IMR-90 (cell line): ENCODE measurements at regions not wholly inside any gene's neighbourhood (a gene's known extent, or its start where the extent isn't known, plus 50 kb on each side); places are given as distances from the start of the nearest gene placed in this dataset.

Experiments used
- CEBPB ChIP-seq: IDR thresholded peaks from 2 replicates; pipeline ENCODE4 v1.6.1; 2012; ENCODE audit warnings: low read depth, low read length, improper control_type of control experiment
- CHD1 ChIP-seq: IDR thresholded peaks from 2 replicates; pipeline ENCODE4 v1.6.1; 2012; ENCODE audit warnings: low read depth, low read length, improper control_type of control experiment
- MAZ ChIP-seq: IDR thresholded peaks from 2 replicates; pipeline ENCODE4 v1.6.1; 2012; ENCODE audit warnings: low read depth, mild to moderate bottlenecking, low read length, improper control_type of control experiment, moderate library complexity, borderline replicate concordance
- NFE2L2 ChIP-seq: fragments of 150-350 bp; IDR thresholded peaks from 2 replicates; pipeline ENCODE4 v1.6.1; 2016; ENCODE audit warnings: low read depth, mild to moderate bottlenecking, low read length
- POLR2A ChIP-seq: IDR thresholded peaks from 2 replicates; pipeline ENCODE4 v1.6.1; 2012; ENCODE audit warnings: mild to moderate bottlenecking, low read depth, low read length
- RCOR1 ChIP-seq: IDR thresholded peaks from 2 replicates; pipeline ENCODE4 v1.6.1; 2012; ENCODE audit warnings: mild to moderate bottlenecking, low read length, improper control_type of control experiment; ENCODE audit not compliant: insufficient replicate concordance
- RFX5 ChIP-seq: IDR thresholded peaks from 2 replicates; pipeline ENCODE4 v1.8.0; 2012; ENCODE audit warnings: low read depth, mild to moderate bottlenecking, low read length, moderate library complexity
- TF ChIP-seq, protein P1 (sequence below): conservative IDR thresholded peaks from 2 replicates; pipeline ENCODE4 v1.5.1; 2012; ENCODE audit warnings: mild to moderate bottlenecking, low read depth, low read length, improper control_type of control experiment
- TF ChIP-seq, protein P2 (sequence below): fragments of 150-350 bp; IDR thresholded peaks from 2 replicates; pipeline ENCODE4 v1.6.1; 2017; ENCODE audit warnings: mild to moderate bottlenecking, antibody characterized with exemption, low read length, low read depth

DNA sequence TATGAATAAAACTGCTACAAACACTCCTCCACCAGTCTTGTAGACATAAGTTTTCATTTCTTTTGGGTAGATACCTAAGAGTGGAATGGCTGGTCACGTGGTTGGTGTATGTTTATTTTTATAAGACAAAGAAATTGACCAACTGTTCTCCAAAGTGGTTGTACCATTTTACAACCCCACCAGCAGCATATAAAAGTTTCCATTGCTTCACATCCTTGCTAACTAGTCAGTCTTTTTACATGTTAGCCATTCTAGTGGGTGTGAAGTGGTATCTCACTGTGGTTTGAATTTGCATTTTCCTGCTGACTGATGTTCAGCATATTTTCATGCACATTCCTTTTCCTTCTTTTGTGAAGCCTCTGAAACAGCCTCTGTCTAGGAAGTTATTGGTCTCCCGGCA lies 76.2 kb upstream of the ADGRG2 start:
- TF ChIP-seq, protein P1, sequence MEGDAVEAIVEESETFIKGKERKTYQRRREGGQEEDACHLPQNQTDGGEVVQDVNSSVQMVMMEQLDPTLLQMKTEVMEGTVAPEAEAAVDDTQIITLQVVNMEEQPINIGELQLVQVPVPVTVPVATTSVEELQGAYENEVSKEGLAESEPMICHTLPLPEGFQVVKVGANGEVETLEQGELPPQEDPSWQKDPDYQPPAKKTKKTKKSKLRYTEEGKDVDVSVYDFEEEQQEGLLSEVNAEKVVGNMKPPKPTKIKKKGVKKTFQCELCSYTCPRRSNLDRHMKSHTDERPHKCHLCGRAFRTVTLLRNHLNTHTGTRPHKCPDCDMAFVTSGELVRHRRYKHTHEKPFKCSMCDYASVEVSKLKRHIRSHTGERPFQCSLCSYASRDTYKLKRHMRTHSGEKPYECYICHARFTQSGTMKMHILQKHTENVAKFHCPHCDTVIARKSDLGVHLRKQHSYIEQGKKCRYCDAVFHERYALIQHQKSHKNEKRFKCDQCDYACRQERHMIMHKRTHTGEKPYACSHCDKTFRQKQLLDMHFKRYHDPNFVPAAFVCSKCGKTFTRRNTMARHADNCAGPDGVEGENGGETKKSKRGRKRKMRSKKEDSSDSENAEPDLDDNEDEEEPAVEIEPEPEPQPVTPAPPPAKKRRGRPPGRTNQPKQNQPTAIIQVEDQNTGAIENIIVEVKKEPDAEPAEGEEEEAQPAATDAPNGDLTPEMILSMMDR: no peak
- TF ChIP-seq MAZ (no peak), CHD1 (no peak), RCOR1 (no peak), POLR2A (no peak), NFE2L2 (no peak), CEBPB (no peak), RFX5 (no peak)
- TF ChIP-seq, protein P2, sequence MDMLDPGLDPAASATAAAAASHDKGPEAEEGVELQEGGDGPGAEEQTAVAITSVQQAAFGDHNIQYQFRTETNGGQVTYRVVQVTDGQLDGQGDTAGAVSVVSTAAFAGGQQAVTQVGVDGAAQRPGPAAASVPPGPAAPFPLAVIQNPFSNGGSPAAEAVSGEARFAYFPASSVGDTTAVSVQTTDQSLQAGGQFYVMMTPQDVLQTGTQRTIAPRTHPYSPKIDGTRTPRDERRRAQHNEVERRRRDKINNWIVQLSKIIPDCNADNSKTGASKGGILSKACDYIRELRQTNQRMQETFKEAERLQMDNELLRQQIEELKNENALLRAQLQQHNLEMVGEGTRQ: no peak
